Fibroblast of lung (primary cell): ENCODE measurements at regions not wholly inside any gene's neighbourhood (a gene's known extent, or its start where the extent isn't known, plus 50 kb on each side); places are given as distances from the start of the nearest gene placed in this dataset.

Experiments used
- CTCF ChIP-seq, 2 donors: IDR thresholded peaks in 1 of 2; conservative IDR thresholded peaks in 1 of 2; 1 replicate in 1 of 2; 2 replicates in 1 of 2; pipeline ENCODE4 v1.5.1; 2011 to 2012; ENCODE audit warnings: low read length in 2 of 2, control low read depth in 1 of 2, inconsistent platforms in 1 of 2, low read depth in 1 of 2, mild to moderate bottlenecking in 1 of 2
- EZH2 ChIP-seq: IDR thresholded peaks from 2 replicates; pipeline ENCODE4 v1.5.1; 2012; ENCODE audit warnings: low read length, control low read depth, mild to moderate bottlenecking; ENCODE audit errors: missing control alignments

- TF ChIP-seq CTCF (conservative IDR thresholded peaks at IDR 0.05 in 1 of 2, IDR thresholded peaks at IDR 0.05 in 1 of 2; ENCODE audit: low read depth in 1 of 2, low read length in 2 of 2): no peak
- no peak for TF ChIP-seq EZH2
Measured at GRCh38 chr4:137905930-137906329, 336.2 kb downstream of the SLC7A11 start.
